ENCODE measurements at regions not wholly inside any gene's neighbourhood (a gene's known extent, or its start where the extent isn't known, plus 50 kb on each side); places are given as distances from the start of the nearest gene placed in this dataset.

DNA sequence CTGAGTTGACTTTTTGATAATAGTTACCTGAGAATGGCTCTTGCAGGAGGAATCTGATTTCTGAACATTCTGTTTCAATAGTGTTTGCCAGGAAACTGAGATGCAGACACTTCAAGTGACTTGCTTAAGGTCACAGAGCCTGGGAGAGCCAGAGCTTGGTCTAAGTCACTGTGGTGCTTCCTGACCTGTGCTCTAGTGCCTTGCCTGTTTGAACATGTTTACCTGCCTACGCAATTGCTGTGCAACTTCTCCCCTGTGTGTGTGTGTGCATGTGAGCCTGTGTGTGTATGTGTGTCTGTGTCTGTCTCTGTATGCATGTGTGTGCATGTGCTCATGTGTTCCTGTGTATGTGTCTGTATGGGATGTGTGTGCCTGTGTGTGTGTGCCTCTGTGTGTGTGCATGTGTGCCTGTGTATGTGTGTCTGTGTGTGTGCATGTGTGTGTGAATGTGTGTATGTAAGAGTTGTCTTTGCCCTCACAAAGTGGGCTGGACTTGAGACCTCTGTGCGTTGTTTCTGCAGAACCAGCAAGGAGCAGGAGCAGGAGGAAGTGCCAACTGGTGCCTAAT lies 185.8 kb downstream of the GADD45G start:
- Mint-ChIP-seq H3K27ac (ENCODE audit: unreplicated experiment) (no peak overlapping the region), H3K36me3 (ENCODE audit: unreplicated experiment) (no peaks in the 10 kb centered on the region), H3K4me3 (ENCODE audit: unreplicated experiment) (no peak overlapping the region), H3K9me3 (ENCODE audit: unreplicated experiment) (peaks cover 9% of the 10 kb centered on the region), H3K27me3 (ENCODE audit: unreplicated experiment) (peaks cover 30% of the 10 kb centered on the region), H3K4me1 (ENCODE audit: unreplicated experiment) (peaks cover 7% of the 10 kb centered on the region)
- TF ChIP-seq, protein P1, sequence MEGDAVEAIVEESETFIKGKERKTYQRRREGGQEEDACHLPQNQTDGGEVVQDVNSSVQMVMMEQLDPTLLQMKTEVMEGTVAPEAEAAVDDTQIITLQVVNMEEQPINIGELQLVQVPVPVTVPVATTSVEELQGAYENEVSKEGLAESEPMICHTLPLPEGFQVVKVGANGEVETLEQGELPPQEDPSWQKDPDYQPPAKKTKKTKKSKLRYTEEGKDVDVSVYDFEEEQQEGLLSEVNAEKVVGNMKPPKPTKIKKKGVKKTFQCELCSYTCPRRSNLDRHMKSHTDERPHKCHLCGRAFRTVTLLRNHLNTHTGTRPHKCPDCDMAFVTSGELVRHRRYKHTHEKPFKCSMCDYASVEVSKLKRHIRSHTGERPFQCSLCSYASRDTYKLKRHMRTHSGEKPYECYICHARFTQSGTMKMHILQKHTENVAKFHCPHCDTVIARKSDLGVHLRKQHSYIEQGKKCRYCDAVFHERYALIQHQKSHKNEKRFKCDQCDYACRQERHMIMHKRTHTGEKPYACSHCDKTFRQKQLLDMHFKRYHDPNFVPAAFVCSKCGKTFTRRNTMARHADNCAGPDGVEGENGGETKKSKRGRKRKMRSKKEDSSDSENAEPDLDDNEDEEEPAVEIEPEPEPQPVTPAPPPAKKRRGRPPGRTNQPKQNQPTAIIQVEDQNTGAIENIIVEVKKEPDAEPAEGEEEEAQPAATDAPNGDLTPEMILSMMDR (IDR thresholded peaks at IDR 0.05), result no peak
- DNase-seq (ENCODE audit: extremely low spot score, unreplicated experiment), result no peak

GRCh38 chr9:89791754-89792153 lies 186.9 kb downstream of the GADD45G start:
- H3K27me3 Mint-ChIP-seq (ENCODE audit: unreplicated experiment), result peaks cover 22% of the 10 kb centered on the region
- TF ChIP-seq, protein P1 (IDR thresholded peaks at IDR 0.05), result no peak
- no peaks in the 10 kb centered on the region for H3K4me1 Mint-ChIP-seq (ENCODE audit: unreplicated experiment)
- no peaks in the 10 kb centered on the region for H3K36me3 Mint-ChIP-seq (ENCODE audit: unreplicated experiment)
- H3K27ac Mint-ChIP-seq (ENCODE audit: unreplicated experiment), result no peak overlapping the region
- H3K4me3 Mint-ChIP-seq (ENCODE audit: unreplicated experiment), result no peak overlapping the region
- peaks cover 9% of the 10 kb centered on the region for H3K9me3 Mint-ChIP-seq (ENCODE audit: unreplicated experiment)
- no peak for DNase-seq (ENCODE audit: extremely low spot score, unreplicated experiment)

- Mint-ChIP-seq H3K27me3 (ENCODE audit: unreplicated experiment) (peaks cover 15% of the 10 kb centered on the region), H3K36me3 (ENCODE audit: unreplicated experiment) (no peaks in the 10 kb centered on the region), H3K27ac (ENCODE audit: unreplicated experiment) (no peak overlapping the region), H3K9me3 (ENCODE audit: unreplicated experiment) (peaks cover 3% of the 10 kb centered on the region), H3K4me3 (ENCODE audit: unreplicated experiment) (no peak overlapping the region), H3K4me1 (ENCODE audit: unreplicated experiment) (no peaks in the 10 kb centered on the region)
- no peak for DNase-seq (ENCODE audit: extremely low spot score, unreplicated experiment)
- TF ChIP-seq, protein P1 (IDR thresholded peaks at IDR 0.05), result no peak
These were observed 187.6 kb downstream of the GADD45G start for GRCh38 chr9:89792189-89793123.

DNA sequence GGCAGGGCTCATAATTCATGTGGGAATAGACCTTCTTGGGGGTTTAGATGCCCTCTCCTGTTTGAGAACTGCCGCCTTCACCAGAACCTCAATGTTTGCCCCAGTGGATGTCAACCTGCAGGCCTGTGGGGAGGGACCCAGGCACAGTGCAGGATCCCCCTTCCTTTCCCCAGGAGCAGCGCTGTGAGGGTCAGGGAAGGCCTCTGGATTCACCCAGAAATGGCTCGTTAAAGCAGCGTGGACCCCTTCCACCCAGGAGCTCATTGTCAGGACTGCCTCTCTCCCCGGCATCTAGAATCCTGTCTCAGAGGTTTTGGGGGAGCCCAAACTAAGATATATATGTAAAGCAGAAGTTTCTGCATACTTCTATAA lies 188.3 kb downstream of the GADD45G start:
- H3K36me3 Mint-ChIP-seq (ENCODE audit: unreplicated experiment), result no peaks in the 10 kb centered on the region
- H3K9me3 Mint-ChIP-seq (ENCODE audit: unreplicated experiment), result no peaks in the 10 kb centered on the region
- DNase-seq (ENCODE audit: extremely low spot score, unreplicated experiment), result no peak
- no peaks in the 10 kb centered on the region for H3K4me1 Mint-ChIP-seq (ENCODE audit: unreplicated experiment)
- H3K27ac Mint-ChIP-seq (ENCODE audit: unreplicated experiment), result no peak overlapping the region
- H3K27me3 Mint-ChIP-seq (ENCODE audit: unreplicated experiment), result peaks cover 12% of the 10 kb centered on the region
- TF ChIP-seq, protein P1 (IDR thresholded peaks at IDR 0.05), result no peak
- H3K4me3 Mint-ChIP-seq (ENCODE audit: unreplicated experiment), result no peak overlapping the region

- H3K36me3 Mint-ChIP-seq (ENCODE audit: unreplicated experiment), result no peaks in the 10 kb centered on the region
- no peak overlapping the region for H3K4me3 Mint-ChIP-seq (ENCODE audit: unreplicated experiment)
- H3K27me3 Mint-ChIP-seq (ENCODE audit: unreplicated experiment), result peaks cover 12% of the 10 kb centered on the region
- H3K9me3 Mint-ChIP-seq (ENCODE audit: unreplicated experiment), result no peaks in the 10 kb centered on the region
- DNase-seq (ENCODE audit: extremely low spot score, unreplicated experiment), result no peak
- TF ChIP-seq, protein P1 (IDR thresholded peaks at IDR 0.05), result no peak
- no peaks in the 10 kb centered on the region for H3K4me1 Mint-ChIP-seq (ENCODE audit: unreplicated experiment)
- no peak overlapping the region for H3K27ac Mint-ChIP-seq (ENCODE audit: unreplicated experiment)
These were observed 188.7 kb downstream of the GADD45G start for GRCh38 chr9:89793551-89793950.
